GM12878 (cell line): ENCODE measurements at regions not wholly inside any gene's neighbourhood (a gene's known extent, or its start where the extent isn't known, plus 50 kb on each side); places are given as distances from the start of the nearest gene placed in this dataset.

Source experiments
- CTCF ChIP-seq, 3 experiments: IDR thresholded peaks in 2 of 3; conservative IDR thresholded peaks in 1 of 3; 2 replicates each; pipeline ENCODE4 v1.5.1; 2011; ENCODE audit warnings: low read depth in 3 of 3, low read length in 3 of 3, mild to moderate bottlenecking in 3 of 3, control low read depth in 2 of 3, moderate library complexity in 2 of 3, inconsistent platforms in 1 of 3, mixed read lengths in 1 of 3; ENCODE audit not compliant: control insufficient read depth in 2 of 3, insufficient read depth in 1 of 3; ENCODE audit errors: extremely low read depth in 1 of 3
- E2F8 ChIP-seq: fragments of 450-650 bp; IDR thresholded peaks from 2 replicates; pipeline ENCODE4 v1.6.1; 2018; ENCODE audit warnings: mild to moderate bottlenecking, low read depth, moderate library complexity; ENCODE audit not compliant: partially characterized antibody
- NRF1 ChIP-seq: conservative IDR thresholded peaks from 2 replicates; pipeline ENCODE4 v1.6.1; 2011; ENCODE audit warnings: mild to moderate bottlenecking, low read depth, low read length, improper control_type of control experiment
- PAX5 ChIP-seq: IDR thresholded peaks from 2 replicates; pipeline ENCODE4 v1.6.1; 2011; ENCODE audit warnings: low read depth, low read length, borderline replicate concordance
- ZBTB33 ChIP-seq: fragments of 450-650 bp; IDR thresholded peaks from 2 replicates; pipeline ENCODE4 v1.6.1; 2017; ENCODE audit warnings: mild to moderate bottlenecking

- no peak for TF ChIP-seq PAX5
- no peak for TF ChIP-seq E2F8
- no peak for TF ChIP-seq CTCF (IDR thresholded peaks at IDR 0.05 in 2 of 3, conservative IDR thresholded peaks at IDR 0.05 in 1 of 3; ENCODE audit: control insufficient read depth in 2 of 3, extremely low read depth in 1 of 3, insufficient read depth in 1 of 3, low read depth in 3 of 3, low read length in 3 of 3)
- TF ChIP-seq NRF1: no peak
- TF ChIP-seq ZBTB33: no peak
Measured at GRCh38 chr16:47876511-47876910, 279.3 kb downstream of the ABCC12 start.
